Nephron progenitor cell (in vitro differentiated cells): ENCODE measurements at regions not wholly inside any gene's neighbourhood (a gene's known extent, or its start where the extent isn't known, plus 50 kb on each side); places are given as distances from the start of the nearest gene placed in this dataset.

Experiments used
- DNase-seq: peaks from one replicate; pipeline ENCODE4 v3.0.0; 2021
- H3K27ac Mint-ChIP-seq: 2 replicates; pipeline ENCODE4 v1.8.0; 2021; ENCODE audit warnings: mild to moderate bottlenecking, moderate library complexity, mixed read lengths
- H3K27me3 Mint-ChIP-seq: 2 replicates; pipeline ENCODE4 v1.8.0; 2021; ENCODE audit warnings: mild to moderate bottlenecking, low read depth, mixed read lengths; ENCODE audit not compliant: poor library complexity
- H3K36me3 Mint-ChIP-seq: 2 replicates; pipeline ENCODE4 v1.8.0; 2021; ENCODE audit warnings: low read depth, mixed read lengths
- H3K4me1 Mint-ChIP-seq: 2 replicates; pipeline ENCODE4 v1.8.0; 2021; ENCODE audit warnings: mixed read lengths
- H3K4me3 Mint-ChIP-seq: 2 replicates; pipeline ENCODE4 v1.8.0; 2021; ENCODE audit warnings: mild to moderate bottlenecking, moderate library complexity, mixed read lengths
- H3K9me3 Mint-ChIP-seq: 2 replicates; pipeline ENCODE4 v1.8.0; 2021; ENCODE audit warnings: mild to moderate bottlenecking, moderate library complexity, mixed read lengths
- CTCF ChIP-seq: fragments of 200-600 bp; sonication (generic); IDR thresholded peaks from 2 replicates; pipeline ENCODE4 v1.5.0; 2021; ENCODE audit warnings: antibody characterized with exemption

- Mint-ChIP-seq H3K4me3 (no peak overlapping the region), H3K4me1 (no peaks in the 10 kb centered on the region), H3K9me3 (peaks cover 6% of the 10 kb centered on the region), H3K27ac (no peak overlapping the region), H3K36me3 (no peaks in the 10 kb centered on the region), H3K27me3 (no peaks in the 10 kb centered on the region)
- no peak for DNase-seq
- no peak for TF ChIP-seq CTCF
These were observed 680.4 kb downstream of the TLR4 start for GRCh38 chr9:118384531-118385100.

GRCh38 chr9:118395415-118395814 is 691.2 kb downstream of the TLR4 start:
- TF ChIP-seq CTCF = no peak
- Mint-ChIP-seq H3K27ac (no peak overlapping the region), H3K27me3 (peaks cover 3% of the 10 kb centered on the region), H3K4me1 (peaks cover 11% of the 10 kb centered on the region), H3K36me3 (no peaks in the 10 kb centered on the region), H3K9me3 (no peaks in the 10 kb centered on the region), H3K4me3 (no peak overlapping the region)
- no peak for DNase-seq

- Mint-ChIP-seq H3K27me3 (peaks cover 3% of the 10 kb centered on the region), H3K9me3 (no peaks in the 10 kb centered on the region), H3K27ac (no peak overlapping the region), H3K4me1 (no peaks in the 10 kb centered on the region), H3K4me3 (no peak overlapping the region), H3K36me3 (no peaks in the 10 kb centered on the region)
- no peak for TF ChIP-seq CTCF
- DNase-seq = no peak
These were observed 697.3 kb downstream of the TLR4 start for GRCh38 chr9:118401546-118401945.

GRCh38 chr9:118414676-118415075 is 710.5 kb downstream of the TLR4 start:
- Mint-ChIP-seq H3K4me1 (peaks cover 14% of the 10 kb centered on the region), H3K36me3 (no peaks in the 10 kb centered on the region), H3K27me3 (peaks cover 3% of the 10 kb centered on the region), H3K9me3 (no peaks in the 10 kb centered on the region), H3K4me3 (no peak overlapping the region), H3K27ac (no peak overlapping the region)
- no peak for DNase-seq
- TF ChIP-seq CTCF = no peak

GRCh38 chr9:118418887-118419565 is 714.8 kb downstream of the TLR4 start:
- H3K9me3 Mint-ChIP-seq = no peaks in the 10 kb centered on the region
- DNase-seq = no peak
- peaks cover 14% of the 10 kb centered on the region for H3K4me1 Mint-ChIP-seq
- H3K27me3 Mint-ChIP-seq = peaks cover 3% of the 10 kb centered on the region
- H3K36me3 Mint-ChIP-seq = no peaks in the 10 kb centered on the region
- no peak for TF ChIP-seq CTCF
- H3K4me3 Mint-ChIP-seq = no peak overlapping the region
- H3K27ac Mint-ChIP-seq = no peak overlapping the region

GRCh38 chr9:118419676-118420075 is 715.5 kb downstream of the TLR4 start:
- no peak overlapping the region for H3K27ac Mint-ChIP-seq
- no peak for TF ChIP-seq CTCF
- no peak overlapping the region for H3K4me3 Mint-ChIP-seq
- peaks cover 11% of the 10 kb centered on the region for H3K4me1 Mint-ChIP-seq
- peaks cover 3% of the 10 kb centered on the region for H3K27me3 Mint-ChIP-seq
- DNase-seq = no peak
- H3K36me3 Mint-ChIP-seq = no peaks in the 10 kb centered on the region
- no peaks in the 10 kb centered on the region for H3K9me3 Mint-ChIP-seq
